ENCODE measurements at regions not wholly inside any gene's neighbourhood (a gene's known extent, or its start where the extent isn't known, plus 50 kb on each side); places are given as distances from the start of the nearest gene placed in this dataset.
"Not testable (repeated sequence)": the region's sequence is repeated elsewhere in the genome, so short reads cannot be mapped to it uniquely, and the experiment has no call there.

DNA sequence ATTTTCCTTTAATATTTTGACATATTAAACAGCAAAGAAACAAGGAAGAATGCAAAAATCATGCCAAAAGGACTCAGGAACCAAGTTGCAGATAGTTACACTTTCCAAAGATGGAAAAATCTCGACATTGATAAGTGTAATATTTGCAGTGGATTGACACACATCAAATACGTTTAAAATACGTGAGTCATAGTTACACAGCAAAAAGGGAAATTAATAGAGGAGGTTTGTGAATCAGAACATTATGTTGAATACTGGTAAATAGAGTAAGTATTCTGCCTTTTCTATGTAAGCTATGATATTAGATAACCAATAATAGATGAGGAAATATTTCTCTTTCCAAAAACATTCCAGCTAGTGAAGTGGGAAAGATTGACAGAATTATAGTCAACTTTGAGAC lies 1761.3 kb upstream of the IGFBP7 start:
- DNase-seq, result no peak

DNA sequence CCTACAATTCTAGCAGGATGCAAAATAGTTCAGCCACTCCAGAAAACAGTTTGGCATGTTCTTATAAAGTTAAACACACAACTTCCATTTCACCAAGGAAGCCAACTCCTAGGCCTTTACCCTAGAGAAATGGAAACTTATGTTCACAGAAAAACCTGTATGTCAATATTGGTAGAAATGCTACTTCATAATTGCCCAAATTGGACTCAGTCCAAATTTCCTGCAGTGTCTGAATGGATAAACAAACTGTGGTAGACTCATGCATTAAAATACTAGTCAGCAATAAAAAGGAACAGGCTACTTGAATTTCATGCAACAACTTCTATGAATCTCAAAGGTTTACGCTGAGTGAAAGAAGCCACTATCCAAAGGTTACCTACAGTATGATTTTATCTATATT lies 1738.8 kb upstream of the IGFBP7 start:
- DNase-seq, result no peak

DNA sequence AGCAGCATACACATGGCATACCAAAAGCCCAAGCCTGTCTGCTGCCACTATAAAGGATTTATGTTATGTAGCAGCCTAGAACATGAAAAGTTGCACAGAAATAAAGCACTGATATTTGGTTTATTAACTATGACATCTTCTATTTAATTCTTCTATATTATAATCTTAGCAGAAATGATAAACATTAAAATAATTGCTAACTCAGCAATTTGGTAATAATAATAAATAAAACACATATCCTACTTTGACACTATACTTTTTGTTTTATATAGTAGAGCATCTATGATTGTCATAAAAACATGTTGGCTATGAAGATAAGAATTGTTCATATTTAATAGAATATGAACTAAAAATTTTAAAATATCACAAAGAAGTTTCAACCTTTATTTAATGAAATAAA lies 1733.3 kb upstream of the IGFBP7 start:
- DNase-seq, result no peak

DNA sequence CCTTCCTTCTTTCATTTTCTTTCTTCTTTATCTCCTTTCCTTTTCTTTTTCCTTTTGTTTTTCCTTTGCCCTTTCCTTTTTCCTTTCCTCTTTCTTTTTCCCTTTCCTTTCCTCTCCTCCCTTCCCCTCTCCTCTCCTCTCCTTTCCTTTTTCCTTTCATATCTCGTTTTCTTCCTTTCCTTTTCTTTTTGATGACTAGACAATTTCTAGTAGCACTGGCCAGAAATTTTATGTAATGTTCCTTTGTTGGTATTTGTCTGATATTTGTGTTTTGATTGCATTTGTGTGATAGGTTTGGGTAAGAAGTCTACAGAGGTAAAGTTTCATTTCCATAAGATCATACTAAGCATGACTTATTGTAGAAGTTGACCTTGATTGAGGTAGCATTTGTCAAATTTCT lies 1722.9 kb upstream of the IGFBP7 start:
- no peak for DNase-seq

DNA sequence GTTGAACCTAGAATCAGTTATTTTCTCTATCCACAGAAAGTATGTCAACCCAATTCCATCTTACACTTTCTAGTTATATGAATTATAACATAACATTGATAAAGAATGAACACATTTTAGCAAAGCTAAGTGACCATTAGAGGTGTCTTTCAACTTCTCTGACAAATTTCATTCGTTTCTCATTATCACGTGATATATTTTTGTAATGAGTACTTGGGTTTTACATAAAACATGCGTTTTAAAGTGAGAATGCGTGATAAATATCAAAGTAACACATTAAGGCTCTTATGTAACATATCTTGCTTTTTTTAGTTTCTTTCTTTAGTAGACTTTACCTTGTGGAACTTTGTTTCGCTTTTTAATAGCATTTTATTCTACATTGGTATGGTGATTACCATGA lies 1715.1 kb upstream of the IGFBP7 start:
- no peak for DNase-seq

DNA sequence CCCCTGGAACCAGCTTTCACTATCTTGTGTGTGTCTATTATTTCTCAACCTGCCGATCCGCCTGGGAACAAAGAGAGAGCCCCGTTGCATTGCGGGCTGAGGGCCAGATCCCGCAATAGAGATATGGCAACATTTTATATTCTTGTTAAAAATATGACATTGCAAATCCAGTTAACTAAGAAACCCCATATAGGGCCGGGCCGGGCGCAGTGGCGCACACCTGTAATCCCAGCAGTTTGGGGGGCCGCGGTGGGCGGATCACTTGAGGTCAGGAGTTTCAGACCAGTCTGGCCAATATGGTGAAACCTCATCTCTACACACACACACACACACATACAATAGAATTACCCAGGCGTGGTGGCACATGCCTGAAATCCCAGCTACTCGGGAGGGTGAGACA lies 1708.4 kb upstream of the IGFBP7 start:
- not testable (repeated sequence) for DNase-seq

DNA sequence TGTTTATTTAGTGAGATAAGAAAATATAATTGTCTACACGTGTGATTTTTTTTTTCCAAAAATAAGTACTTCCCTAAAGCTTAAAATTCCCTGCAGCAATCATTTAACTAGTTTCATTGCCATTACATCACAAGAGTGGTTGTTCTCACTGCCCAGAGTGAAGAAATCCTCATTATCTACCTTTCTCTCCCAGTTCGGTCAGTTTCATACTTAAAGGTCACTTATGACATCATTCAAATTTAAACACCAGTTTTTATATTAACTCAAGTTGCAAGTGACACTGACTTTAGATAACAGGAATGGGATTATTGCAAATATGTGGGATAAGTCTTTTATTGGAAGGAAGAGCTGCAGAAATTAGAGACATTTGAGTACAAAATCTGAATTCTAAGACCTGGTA lies 1699.8 kb upstream of the IGFBP7 start:
- DNase-seq, result no peak

DNA sequence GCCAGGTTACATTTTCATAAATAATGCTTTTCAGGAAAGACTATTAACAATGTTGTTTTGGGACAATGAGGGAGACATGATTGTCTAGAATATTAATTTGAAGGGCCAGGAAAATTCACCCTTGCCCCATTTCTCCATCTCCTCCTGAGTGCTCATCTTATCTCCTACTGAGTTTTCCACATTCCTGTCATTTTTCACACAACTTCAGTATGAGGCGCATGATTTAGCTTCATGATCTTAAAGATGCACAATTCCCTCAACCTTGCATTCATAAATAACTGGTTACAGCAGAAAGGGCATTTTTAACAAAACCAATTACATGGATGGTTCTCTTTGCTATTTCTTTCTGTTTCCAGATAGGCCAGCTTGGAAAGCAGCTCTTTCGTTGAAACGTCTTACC lies 1699.2 kb upstream of the IGFBP7 start:
- no peak for DNase-seq

DNA sequence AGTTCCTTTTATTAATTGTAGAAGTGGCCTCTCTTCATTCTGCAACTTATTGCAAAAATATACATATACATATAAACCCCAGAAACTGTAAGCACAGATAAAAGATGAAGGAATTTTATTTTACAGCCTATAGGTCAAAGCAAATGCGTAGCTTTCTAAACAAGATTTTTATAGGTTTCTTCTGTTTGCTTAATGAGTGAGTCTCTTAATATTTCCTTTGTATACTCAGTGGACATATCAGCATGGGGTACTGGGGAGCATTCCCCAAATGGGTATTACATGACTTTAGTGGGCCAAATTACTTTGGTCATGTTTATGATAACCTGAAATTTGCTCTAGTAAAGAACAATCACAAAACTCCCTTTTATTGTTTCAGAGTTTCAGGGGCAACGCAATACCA lies 1698.6 kb upstream of the IGFBP7 start:
- DNase-seq, result no peak

DNA sequence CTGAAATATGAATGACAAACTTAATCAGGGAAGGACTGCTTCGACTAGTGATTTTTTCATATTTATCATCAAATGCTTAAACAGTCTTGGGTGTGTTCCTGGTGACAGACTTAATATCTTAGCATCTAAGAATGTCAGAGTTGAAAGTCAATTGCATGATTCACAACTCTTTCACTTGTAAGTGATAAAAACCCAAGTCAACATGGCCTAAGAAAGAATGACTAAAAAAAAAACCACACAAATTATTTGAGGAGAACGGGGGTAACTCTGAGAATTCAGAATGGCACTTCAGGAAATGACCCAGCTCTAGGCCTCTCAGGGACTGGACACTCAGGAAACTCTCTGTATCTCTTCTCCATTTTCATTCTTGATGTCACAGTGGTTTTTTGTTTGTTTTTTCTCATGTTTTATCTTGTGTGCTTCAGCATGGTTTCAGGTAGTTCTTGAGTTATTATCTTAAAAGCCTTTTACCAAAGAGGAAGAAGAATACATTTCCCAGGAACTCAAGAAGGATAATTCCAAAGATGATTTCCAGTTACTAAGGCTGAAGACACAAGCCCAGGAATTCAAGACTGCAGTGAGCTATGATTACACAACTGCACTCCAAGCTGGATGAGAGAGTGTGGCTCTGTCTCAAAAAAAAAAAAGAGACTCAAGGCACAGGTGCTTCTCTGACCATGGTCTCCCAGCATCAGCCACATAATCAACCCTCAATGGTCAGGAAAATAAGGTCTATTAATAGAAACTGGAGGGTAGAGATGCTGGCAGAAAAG lies 1697.8 kb upstream of the IGFBP7 start:
- DNase-seq, result no peak

DNA sequence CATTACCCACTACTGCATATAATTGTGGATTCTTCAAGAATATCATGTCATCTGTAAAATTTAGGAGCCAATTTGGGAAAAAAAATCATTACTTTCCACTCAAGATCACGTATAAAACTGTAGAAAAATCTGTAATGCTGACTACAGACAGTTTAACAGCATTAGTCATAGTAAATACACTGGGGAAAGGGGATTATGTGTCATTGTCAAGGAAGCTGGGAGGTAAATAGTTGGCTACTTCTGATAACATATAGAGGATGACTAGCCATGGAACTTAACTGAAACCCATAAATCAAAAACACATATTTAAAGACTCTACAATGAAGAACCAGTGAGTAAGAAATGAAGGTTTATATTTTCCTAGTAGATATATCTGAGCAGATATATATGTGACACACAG lies 1666.4 kb upstream of the IGFBP7 start:
- no peak for DNase-seq

DNA sequence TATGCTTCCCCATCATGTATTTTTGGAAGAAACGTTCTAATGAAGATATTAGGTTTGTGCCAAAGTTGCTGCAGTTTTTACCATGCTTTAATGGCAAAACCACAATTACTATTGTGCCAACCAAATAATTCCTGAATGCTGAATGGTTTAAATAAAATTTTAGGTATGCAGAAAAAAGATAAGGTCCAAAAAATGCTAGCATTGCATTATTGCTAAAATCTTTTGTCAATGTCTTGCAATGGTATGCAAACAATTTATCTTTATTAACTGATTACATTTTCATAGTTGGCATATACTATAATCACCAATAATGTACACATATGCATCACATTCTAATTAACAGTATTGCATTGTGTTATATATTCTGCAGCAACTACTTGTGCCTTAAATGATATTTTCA lies 1657.4 kb upstream of the IGFBP7 start:
- no peak for DNase-seq

DNA sequence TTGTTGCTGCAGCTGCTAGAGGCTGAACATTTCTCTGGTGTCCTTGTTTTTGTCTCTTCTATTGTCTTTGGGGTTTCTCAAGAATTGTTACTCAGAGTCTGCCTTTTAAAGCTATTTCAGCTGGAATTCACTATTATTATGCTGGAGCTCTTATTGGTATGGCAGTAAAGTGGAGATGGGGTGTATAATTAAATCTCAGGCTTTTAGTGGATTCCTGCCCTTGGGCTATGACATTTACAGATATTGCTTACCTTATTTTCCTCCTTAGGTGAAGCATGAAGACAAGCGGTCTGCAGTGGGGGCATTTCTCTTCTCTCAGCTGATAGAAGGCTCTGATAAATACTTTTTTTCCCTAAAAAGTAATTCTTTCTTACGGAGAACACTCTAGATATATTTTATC lies 1656.6 kb upstream of the IGFBP7 start:
- DNase-seq, result no peak

DNA sequence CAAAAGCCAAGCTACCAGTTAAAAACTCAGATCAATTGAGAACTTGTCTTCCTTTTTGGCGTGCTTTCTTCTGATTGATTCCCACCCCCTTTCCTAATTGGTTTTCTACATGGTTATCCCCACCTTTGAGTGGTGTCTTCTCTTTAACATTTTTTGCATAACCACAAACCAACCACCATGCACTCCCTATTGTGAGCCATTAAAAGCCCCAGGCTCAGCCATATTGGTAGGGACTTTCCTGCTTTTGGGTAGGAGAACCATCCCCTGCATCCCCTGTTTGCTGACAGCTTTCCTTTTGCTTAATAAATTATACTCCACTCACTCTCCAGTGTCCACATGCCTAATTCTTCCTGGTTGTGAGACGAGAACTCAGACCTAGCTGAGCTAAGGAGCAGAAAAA lies 1651.4 kb upstream of the IGFBP7 start:
- DNase-seq, result no peak

DNA sequence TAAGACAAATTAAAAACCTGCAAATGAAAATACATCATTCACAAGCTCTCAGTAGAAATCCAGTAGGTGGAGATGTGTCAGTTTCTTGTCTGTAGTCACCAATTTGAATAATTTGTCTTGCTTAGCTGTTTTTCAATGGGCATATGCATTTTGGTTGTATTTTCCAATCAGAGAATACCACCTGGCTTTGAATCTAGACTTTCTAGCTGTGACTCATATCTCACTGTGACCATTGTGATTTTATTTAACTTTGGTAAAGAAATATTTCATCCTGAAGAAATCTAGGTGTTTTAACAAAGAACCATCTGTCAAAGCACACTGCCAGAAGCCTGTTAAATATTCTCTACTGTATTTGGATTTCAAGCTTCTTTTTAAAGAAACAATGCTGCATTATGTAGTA lies 1650.6 kb upstream of the IGFBP7 start:
- no peak for DNase-seq

DNA sequence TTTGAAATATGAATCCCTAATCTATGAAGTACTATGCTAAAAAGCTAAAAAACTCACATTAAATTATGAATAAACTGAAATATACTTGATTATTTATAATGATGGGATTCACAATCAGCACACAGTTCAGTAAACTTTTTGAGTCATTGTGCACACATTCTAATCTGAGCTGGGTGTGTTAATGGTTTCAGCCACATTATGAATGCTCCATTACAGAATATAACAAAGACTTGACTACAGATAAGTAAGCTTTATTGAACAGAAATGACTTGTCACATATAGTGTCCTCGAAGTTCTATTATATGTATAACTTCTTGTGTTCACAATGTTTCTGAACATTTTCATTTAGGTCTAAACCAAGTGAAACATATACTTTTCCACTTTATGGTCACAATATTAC lies 1649.9 kb upstream of the IGFBP7 start:
- DNase-seq, result no peak

DNA sequence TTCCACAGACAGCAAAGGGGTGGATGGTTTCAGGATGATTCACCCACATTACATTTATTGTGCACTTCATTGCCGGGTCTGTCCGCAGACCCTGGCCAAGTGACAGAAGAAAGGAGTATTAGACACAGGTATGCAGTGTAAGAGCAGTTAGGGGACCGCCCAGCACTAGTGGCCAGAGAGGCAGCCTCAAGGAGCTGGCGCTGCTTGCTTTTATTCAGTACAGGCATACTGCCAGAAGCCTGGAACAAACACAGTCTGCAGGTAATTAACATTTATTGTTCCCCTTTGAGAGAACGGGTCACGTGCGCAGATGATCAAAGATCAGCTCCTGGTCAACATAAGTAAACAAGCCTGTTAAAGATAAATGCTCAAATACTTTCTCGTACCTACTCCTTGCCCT lies 1639.0 kb upstream of the IGFBP7 start:
- DNase-seq, result no peak

DNA sequence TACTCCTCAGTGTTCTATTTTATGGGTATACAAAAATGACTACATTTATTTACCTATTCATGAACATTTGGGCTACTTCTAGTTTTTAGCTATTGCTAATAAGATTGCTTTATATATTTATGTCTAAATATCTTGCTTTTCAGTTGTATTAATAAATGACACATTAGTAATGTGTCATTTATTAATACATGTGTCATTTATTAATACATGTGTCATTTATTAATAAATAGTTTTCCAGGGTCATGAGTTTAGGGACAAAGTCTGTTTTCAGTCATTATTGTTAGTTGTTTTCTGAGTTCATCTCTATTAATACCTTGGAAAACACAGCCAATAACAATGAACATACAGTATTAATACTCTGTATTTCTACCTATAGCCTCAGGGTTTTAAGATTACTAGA lies 1630.7 kb upstream of the IGFBP7 start:
- DNase-seq, result no peak

DNA sequence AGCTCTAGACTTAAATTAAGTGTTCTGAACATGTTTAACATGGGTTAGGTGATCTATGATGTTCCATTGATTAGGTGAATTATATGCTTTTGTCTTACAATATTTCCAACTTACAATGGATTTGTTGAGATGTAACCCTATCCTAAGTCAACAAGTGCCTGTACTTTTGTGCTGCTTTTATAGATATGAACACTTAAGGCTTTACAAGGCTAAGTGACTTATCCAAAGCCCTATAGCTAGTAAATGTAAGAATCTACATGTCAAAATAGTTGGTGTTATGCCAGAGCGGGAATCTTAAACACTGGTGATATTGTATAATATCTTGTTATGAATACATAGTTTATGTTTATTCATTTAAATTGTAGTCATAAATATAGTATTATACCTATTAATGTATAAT lies 1629.1 kb upstream of the IGFBP7 start:
- no peak for DNase-seq

DNA sequence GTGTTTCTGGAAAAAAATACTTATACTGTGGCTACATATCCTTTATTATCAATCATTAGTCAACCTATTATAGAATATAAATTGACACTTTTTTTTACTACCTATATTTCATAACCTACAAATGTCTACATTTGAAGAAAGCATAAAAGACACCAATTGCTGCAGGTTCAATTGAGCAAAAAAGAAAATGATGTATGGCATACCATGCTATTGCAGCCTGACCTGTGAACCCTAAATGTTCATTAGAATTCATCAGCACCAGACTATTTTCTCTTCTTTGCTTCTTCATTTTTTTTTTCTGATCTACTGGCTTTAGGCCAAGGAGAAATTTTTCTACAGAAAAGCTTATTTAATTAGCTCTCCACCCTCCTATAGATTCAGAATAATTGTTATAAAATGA lies 1628.2 kb upstream of the IGFBP7 start:
- no peak for DNase-seq

DNA sequence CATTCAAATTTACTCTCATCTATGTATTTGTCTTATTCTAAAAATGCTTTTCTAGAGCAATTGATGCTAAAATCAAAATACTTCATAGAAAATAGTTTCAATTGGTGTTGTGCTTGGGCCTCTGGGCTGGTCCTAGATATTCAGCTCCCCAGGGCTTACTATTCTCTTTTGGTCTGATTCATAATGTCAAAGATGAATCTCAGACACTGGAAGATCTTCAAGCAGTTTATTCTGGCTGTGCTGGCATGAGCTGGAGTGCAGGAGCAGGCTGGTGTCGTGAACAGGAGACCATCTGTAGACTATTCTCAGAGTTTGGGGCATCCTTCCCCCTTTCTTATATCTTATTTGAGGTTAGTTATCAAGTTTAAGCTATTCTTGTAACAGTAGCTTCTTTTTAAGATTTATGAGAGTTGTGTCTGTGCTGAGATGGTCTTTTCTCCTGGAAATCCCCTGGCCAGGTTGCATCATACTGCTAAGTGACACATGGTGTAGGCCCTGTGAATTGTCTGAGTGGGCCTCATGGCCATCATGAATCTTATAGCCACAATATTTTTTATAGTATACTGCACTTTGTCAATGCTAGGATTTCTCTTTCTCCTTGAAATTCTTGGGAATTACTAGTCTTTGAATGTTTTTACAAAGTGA lies 1624.0 kb upstream of the IGFBP7 start:
- DNase-seq, result no peak

DNA sequence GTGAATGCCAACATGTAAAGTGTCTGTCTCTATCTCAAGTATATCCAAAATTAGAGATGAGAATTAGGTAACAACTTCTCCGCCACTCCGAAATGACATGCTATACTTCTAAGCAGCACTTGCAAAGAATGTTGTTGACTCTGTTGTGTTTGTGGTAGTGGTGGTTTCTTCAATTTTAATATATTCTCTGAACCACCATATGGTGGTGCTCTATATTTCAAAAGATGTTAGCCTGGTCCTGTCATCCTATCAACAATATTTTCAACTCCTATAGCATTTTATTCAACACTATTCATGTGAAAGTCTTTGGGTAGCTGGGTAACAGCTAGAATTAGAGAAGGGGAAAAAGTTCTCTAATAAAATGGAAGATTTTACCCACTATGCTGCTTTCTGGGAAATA lies 1622.8 kb upstream of the IGFBP7 start:
- DNase-seq, result no peak

DNA sequence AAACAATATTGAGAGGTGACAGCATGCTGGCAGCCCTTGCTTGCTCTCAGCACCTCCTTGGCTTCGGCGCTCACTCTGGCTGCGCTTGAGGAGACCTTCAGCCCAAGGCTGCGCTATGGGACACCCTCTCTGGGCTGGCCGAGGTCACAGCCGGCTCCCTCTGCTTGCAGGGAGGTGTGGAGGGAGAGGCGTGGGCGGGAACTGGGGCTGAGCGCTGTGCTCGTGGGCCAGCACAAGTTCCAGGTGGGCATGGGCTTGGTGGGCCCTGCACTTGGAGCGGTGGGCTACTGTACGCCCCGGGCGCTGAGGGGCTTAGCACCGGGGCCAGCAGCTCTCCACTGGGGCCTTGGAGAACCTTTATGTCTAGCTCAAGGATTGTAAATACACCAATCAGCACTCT lies 1613.8 kb upstream of the IGFBP7 start:
- DNase-seq, result no peak

DNA sequence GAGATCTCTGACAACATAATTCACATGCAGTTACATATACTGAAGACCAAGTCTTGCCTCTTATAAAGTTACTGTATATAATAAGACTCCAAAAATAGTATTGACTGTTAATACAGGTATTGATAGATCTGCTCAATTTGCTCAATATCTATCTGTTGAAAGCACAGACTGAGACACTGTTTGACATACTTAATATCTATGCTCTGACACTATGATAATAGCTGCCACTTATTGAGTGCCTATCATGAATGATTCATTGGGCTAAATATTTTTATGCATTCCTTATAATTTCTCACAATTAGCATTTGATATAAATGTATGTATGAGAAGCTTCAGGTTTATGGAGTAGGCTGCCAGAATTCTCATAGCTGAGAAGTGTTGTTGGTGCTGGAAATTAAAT lies 1600.9 kb upstream of the IGFBP7 start:
- DNase-seq, result no peak

DNA sequence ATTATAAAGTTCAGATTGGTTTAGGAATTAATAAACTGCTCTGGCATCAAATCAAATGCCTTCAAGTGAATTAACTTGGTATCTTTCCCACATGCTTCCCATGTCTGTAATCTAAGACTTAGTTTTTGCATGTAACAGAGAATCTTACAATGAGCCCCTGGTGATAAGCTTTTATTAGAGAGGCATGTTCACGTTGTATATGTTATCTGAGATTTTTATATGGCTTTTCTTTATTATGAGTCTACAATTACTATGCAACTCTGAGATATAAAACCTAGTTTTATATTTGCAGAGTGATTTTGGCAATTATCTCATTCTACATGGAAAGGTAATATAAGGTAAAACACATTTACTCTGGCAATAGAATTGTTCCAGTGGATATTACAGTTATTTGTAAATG lies 1578.4 kb upstream of the IGFBP7 start:
- no peak for DNase-seq

All from hematopoietic multipotent progenitor cell treated with erythropoietin and hydrocortisone succinate and interleukin-3 and kit ligand, for 8 days (in vitro differentiated cells).